HCT116 (cell line): ENCODE measurements at regions not wholly inside any gene's neighbourhood (a gene's known extent, or its start where the extent isn't known, plus 50 kb on each side); places are given as distances from the start of the nearest gene placed in this dataset.
A peak's percentile ranks its signal among the peaks of the same experiment; 100 is the strongest.
"Not testable (repeated sequence)": the region's sequence is repeated elsewhere in the genome, so short reads cannot be mapped to it uniquely, and the experiment has no call there.

Source experiments
- CEBPB ChIP-seq: IDR thresholded peaks from 2 replicates; pipeline ENCODE4 v1.6.1; 2012; ENCODE audit warnings: low read depth
- CTCF ChIP-seq, 3 experiments: fragments of 200-600 bp in 1 of 3; sonication (generic) in 1 of 3; IDR thresholded peaks in 2 of 3; conservative IDR thresholded peaks in 1 of 3; 2 replicates each; pipeline ENCODE4 v1.5.1; 2012 to 2017; ENCODE audit warnings: low read depth in 2 of 3, low read length in 2 of 3, antibody characterized with exemption in 1 of 3, borderline replicate concordance in 1 of 3, control low read depth in 1 of 3, mild to moderate bottlenecking in 1 of 3, mixed read lengths in 1 of 3, mixed run types in 1 of 3, moderate library complexity in 1 of 3; ENCODE audit not compliant: insufficient read depth in 1 of 3
- EZH2 ChIP-seq: fragments of 200-600 bp; sonication (generic); IDR thresholded peaks from 2 replicates; pipeline ENCODE4 v1.6.1; 2017; ENCODE audit warnings: antibody characterized with exemption, mixed run types
- MAX ChIP-seq: IDR thresholded peaks from 2 replicates; pipeline ENCODE4 v1.6.1; 2012
- POLR2A ChIP-seq: IDR thresholded peaks from 2 replicates; pipeline ENCODE4 v1.7.0; 2011; ENCODE audit warnings: borderline replicate concordance; ENCODE audit not compliant: insufficient read depth, insufficient read length; ENCODE audit errors: extremely low read depth
- POLR2AphosphoS5 ChIP-seq: IDR thresholded peaks from 2 replicates; pipeline ENCODE4 v1.6.1; 2011; ENCODE audit warnings: mild to moderate bottlenecking, low read depth, low read length, moderate library complexity
- RAD21 ChIP-seq: IDR thresholded peaks from 2 replicates; pipeline ENCODE4 v1.6.1; 2012; ENCODE audit warnings: low read depth, mild to moderate bottlenecking
- REST ChIP-seq: IDR thresholded peaks from 2 replicates; pipeline ENCODE4 v1.6.1; 2012; ENCODE audit warnings: low read depth
- SIN3A ChIP-seq: IDR thresholded peaks from 2 replicates; pipeline ENCODE4 v1.6.1; 2012; ENCODE audit warnings: low read depth
- SP1 ChIP-seq: IDR thresholded peaks from 2 replicates; pipeline ENCODE4 v1.6.1; 2012; ENCODE audit warnings: low read depth
- YY1 ChIP-seq: IDR thresholded peaks from 2 replicates; pipeline ENCODE4 v1.6.1; 2011; ENCODE audit warnings: low read length, low read depth, moderate library complexity, mild to moderate bottlenecking; ENCODE audit not compliant: insufficient replicate concordance; ENCODE audit errors: extremely low read depth
- ZFX ChIP-seq: fragments of 450-650 bp; IDR thresholded peaks from 2 replicates; pipeline ENCODE4 v1.6.1; 2017

DNA sequence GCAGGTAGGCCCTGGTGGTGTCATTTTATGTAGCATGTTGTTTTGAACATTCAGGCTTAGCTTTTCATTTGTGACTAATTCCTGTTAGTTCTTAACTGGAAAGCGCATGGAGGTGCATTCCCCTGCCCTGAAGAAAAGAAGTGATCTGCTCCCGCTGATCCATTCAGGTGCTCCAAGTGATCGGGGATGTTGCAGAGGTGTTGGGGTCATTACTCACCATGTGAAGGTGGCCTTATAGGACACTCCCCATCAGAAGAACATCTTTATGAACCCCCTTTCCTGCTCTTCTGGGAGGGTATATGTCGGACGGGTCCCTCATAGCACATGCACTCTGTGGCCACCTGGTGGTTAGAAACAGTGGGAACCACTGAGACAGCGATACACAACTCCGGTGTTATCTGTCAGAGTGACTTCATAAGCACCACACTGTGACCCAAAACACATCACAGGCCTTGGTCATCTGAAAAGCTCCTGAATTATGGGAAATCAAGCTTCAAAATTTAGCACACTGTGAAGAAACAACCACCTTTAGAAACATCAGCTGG is 172.5 kb upstream of the NOTCH2NLA start:
- TF ChIP-seq ZFX, CEBPB, MAX, POLR2A, YY1, EZH2, RAD21, SIN3A, SP1, POLR2AphosphoS5, REST: not testable (repeated sequence)
- TF ChIP-seq CTCF (IDR thresholded peaks at IDR 0.05 in 2 of 3, conservative IDR thresholded peaks at IDR 0.05 in 1 of 3; ENCODE audit: borderline replicate concordance in 1 of 3, insufficient read depth in 1 of 3, low read depth in 2 of 3, low read length in 2 of 3): peak in 2 of 3 experiments; percentile 35 to 41; a peak in 3 of 6 replicates
